H1 (cell line): ENCODE measurements at regions not wholly inside any gene's neighbourhood (a gene's known extent, or its start where the extent isn't known, plus 50 kb on each side); places are given as distances from the start of the nearest gene placed in this dataset.

Source experiments
- CTCF ChIA-PET: fragments of 300-600 bp; sonication (Branson Sonifier 250); formaldehyde crosslinking; loops from one replicate; lab custom pipeline; 2021; ENCODE audit not compliant: partially characterized antibody; lab: Charles Lee
- POLR2A ChIA-PET: fragments of 300-600 bp; sonication (Branson Sonifier 250); formaldehyde crosslinking; loops from one replicate; lab custom pipeline; 2021; ENCODE audit warnings: inconsistent platforms; ENCODE audit not compliant: partially characterized antibody; lab: Charles Lee
- DNase-seq, 2 experiments: peaks; one replicate each; pipeline versions ENCODE4 v3.0.0 to v3.0.0-alpha.2; 2010 to 2022; ENCODE audit warnings: low spot score in 2 of 2, low read depth in 1 of 2, mixed read lengths in 1 of 2
- FAIRE-seq: peaks from 2 replicates; lab custom pipeline; 2011; peaks lifted over from hg19 to GRCh38; lab: Jason Lieb, UNC
- H2AFZ ChIP-seq: 2 replicates; pipeline ENCODE4 v1.8.1; 2012; ENCODE audit warnings: low read length, inconsistent platforms
- H2AK5ac ChIP-seq: 2 replicates; pipeline ENCODE4 v1.6.1; 2013; ENCODE audit warnings: low read depth, low read length
- H2BK120ac ChIP-seq: replicated peaks from 2 replicates; pipeline ENCODE3; 2013; ENCODE audit warnings: low read depth, low read length, inconsistent platforms
- H2BK12ac ChIP-seq: 2 replicates; pipeline ENCODE4 v1.6.1; 2013; ENCODE audit warnings: low read depth, low read length
- H2BK15ac ChIP-seq: 2 replicates; pipeline ENCODE4 v1.6.1; 2013; ENCODE audit warnings: low read length
- H2BK20ac ChIP-seq: 2 replicates; pipeline ENCODE4 v1.6.1; 2013; ENCODE audit warnings: low read length
- H2BK5ac ChIP-seq: 2 replicates; pipeline ENCODE4 v1.6.1; 2013; ENCODE audit warnings: low read depth, low read length
- H3K14ac ChIP-seq: 2 replicates; pipeline ENCODE4 v1.6.1; 2013; ENCODE audit warnings: inconsistent platforms; ENCODE audit not compliant: insufficient read length
- H3K18ac ChIP-seq: 2 replicates; pipeline ENCODE4 v1.6.1; 2013; ENCODE audit warnings: low read length; ENCODE audit errors: extremely low read depth
- H3K23ac ChIP-seq: 2 replicates; pipeline ENCODE4 v1.6.1; 2013; ENCODE audit warnings: inconsistent platforms; ENCODE audit not compliant: insufficient read length
- H3K23me2 ChIP-seq: 2 replicates; pipeline ENCODE4 v1.6.1; 2013; ENCODE audit warnings: low read depth, low read length
- H3K27ac ChIP-seq: 2 replicates; pipeline ENCODE4 v1.6.1; 2011; ENCODE audit warnings: low read depth, low read length, inconsistent platforms
- H3K27me3 ChIP-seq, 4 experiments: replicated peaks in 1 of 4; 1 replicate in 1 of 4; 2 replicates in 3 of 4; pipeline versions ENCODE4 v1.6.1 to v1.8.1; 2011 to 2013; ENCODE audit warnings: low read length in 3 of 4, mild to moderate bottlenecking in 3 of 4, inconsistent platforms in 2 of 4, mixed read lengths in 2 of 4, moderate library complexity in 1 of 4; ENCODE audit not compliant: control insufficient read depth in 3 of 4, insufficient read depth in 3 of 4; ENCODE audit errors: extremely low read depth in 1 of 4
- H3K36me3 ChIP-seq, 4 experiments: 2 replicates each; pipeline versions ENCODE4 v1.6.1 to v1.8.1; 2011 to 2013; ENCODE audit warnings: mild to moderate bottlenecking in 4 of 4, low read length in 3 of 4, moderate library complexity in 2 of 4, control low read depth in 1 of 4, inconsistent platforms in 1 of 4; ENCODE audit not compliant: insufficient read depth in 4 of 4, control insufficient read depth in 2 of 4
- H3K4ac ChIP-seq: replicated peaks from 2 replicates; pipeline ENCODE3; 2013; ENCODE audit warnings: low read length, low read depth, mixed read lengths, inconsistent platforms; ENCODE audit not compliant: insufficient read length
- H3K4me1 ChIP-seq, 4 experiments: replicated peaks in 1 of 4; 1 replicate in 1 of 4; 2 replicates in 3 of 4; pipeline versions ENCODE4 v1.6.1 to v1.8.1; 2011 to 2013; ENCODE audit warnings: low read length in 3 of 4, inconsistent platforms in 2 of 4, mixed read lengths in 1 of 4; ENCODE audit not compliant: insufficient read depth in 4 of 4, control insufficient read depth in 3 of 4
- H3K4me2 ChIP-seq, 2 experiments: 2 replicates each; pipeline versions ENCODE4 v1.6.1 to v1.8.1; 2011 to 2013; ENCODE audit warnings: low read depth in 2 of 2, low read length in 2 of 2, control low read depth in 1 of 2, inconsistent platforms in 1 of 2, mild to moderate bottlenecking in 1 of 2; ENCODE audit not compliant: insufficient read depth in 1 of 2
- H3K4me3 ChIP-seq, 4 experiments: fragments of 200-600, 300-600 bp in 1 of 4; sonication (generic), shearing (Covaris generic), sonication (Bioruptor Twin) in 1 of 4; 2 replicates each; pipeline versions ENCODE4 v1.5.1 to v1.8.1; 2011 to 2016; ENCODE audit warnings: low read length in 4 of 4, low read depth in 3 of 4, control low read depth in 2 of 4, inconsistent platforms in 2 of 4, mild to moderate bottlenecking in 2 of 4, mixed read lengths in 1 of 4, moderate library complexity in 1 of 4; ENCODE audit not compliant: insufficient read depth in 2 of 4; ENCODE audit errors: extremely low read depth in 1 of 4
- H3K56ac ChIP-seq: replicated peaks from 2 replicates; pipeline ENCODE3; 2013; ENCODE audit warnings: low read depth, mild to moderate bottlenecking, mixed read lengths, low read length, inconsistent platforms; ENCODE audit not compliant: insufficient read length
- H3K79me1 ChIP-seq: 2 replicates; pipeline ENCODE4 v1.6.1; 2013; ENCODE audit warnings: low read depth, low read length, control low read depth
- H3K79me2 ChIP-seq, 2 experiments: 2 replicates each; pipeline versions ENCODE4 v1.6.1 to v1.8.1; 2012 to 2013; ENCODE audit warnings: low read length in 2 of 2, mild to moderate bottlenecking in 2 of 2, inconsistent platforms in 1 of 2; ENCODE audit not compliant: insufficient read depth in 2 of 2, control insufficient read depth in 1 of 2
- H3K9ac ChIP-seq, 4 experiments: replicated peaks in 1 of 4; 1 replicate in 1 of 4; 2 replicates in 3 of 4; pipeline versions ENCODE4 v1.6.1 to v1.8.1; 2011 to 2013; ENCODE audit warnings: low read depth in 3 of 4, low read length in 3 of 4, control low read depth in 2 of 4, mild to moderate bottlenecking in 2 of 4, moderate library complexity in 2 of 4, inconsistent platforms in 1 of 4; ENCODE audit errors: extremely low read depth in 1 of 4
- H3K9me3 ChIP-seq, 2 experiments: 2 replicates each; pipeline versions ENCODE4 v1.6.1 to v1.8.1; 2012 to 2013; ENCODE audit warnings: mild to moderate bottlenecking in 2 of 2, moderate library complexity in 2 of 2, control low read depth in 1 of 2, inconsistent platforms in 1 of 2, low read depth in 1 of 2, low read length in 1 of 2, mixed read lengths in 1 of 2; ENCODE audit not compliant: insufficient read depth in 2 of 2
- H4K20me1 ChIP-seq, 2 experiments: replicated peaks in 1 of 2; 2 replicates each; pipeline versions ENCODE3 to v1.8.1; 2011 to 2013; ENCODE audit warnings: inconsistent platforms in 2 of 2, low read length in 2 of 2, mild to moderate bottlenecking in 1 of 2; ENCODE audit not compliant: insufficient read depth in 2 of 2, control insufficient read depth in 1 of 2
- H4K5ac ChIP-seq: 2 replicates; pipeline ENCODE4 v1.6.1; 2013; ENCODE audit warnings: low read length, low read depth, mixed read lengths, inconsistent platforms; ENCODE audit not compliant: insufficient read length
- H4K8ac ChIP-seq: 2 replicates; pipeline ENCODE4 v1.8.0; 2013; ENCODE audit warnings: mild to moderate bottlenecking, moderate library complexity, low read length, inconsistent platforms; ENCODE audit not compliant: insufficient read depth; ENCODE audit errors: extremely low read depth
- H4K91ac ChIP-seq: replicated peaks from 2 replicates; pipeline ENCODE3; 2013; ENCODE audit warnings: low read length, mixed read lengths, inconsistent platforms; ENCODE audit not compliant: insufficient read length
- ATF3 ChIP-seq: IDR thresholded peaks from 2 replicates; pipeline ENCODE4 v1.6.1; 2011; ENCODE audit warnings: low read depth, mild to moderate bottlenecking, low read length; ENCODE audit not compliant: insufficient read depth
- BRCA1 ChIP-seq: IDR thresholded peaks from 2 replicates; pipeline ENCODE4 v1.6.1; 2012; ENCODE audit warnings: low read depth, low read length, improper control_type of control experiment
- GABPA ChIP-seq: IDR thresholded peaks from 2 replicates; pipeline ENCODE4 v1.6.1; 2011; ENCODE audit warnings: mild to moderate bottlenecking, low read length, moderate library complexity, borderline replicate concordance; ENCODE audit not compliant: insufficient read depth
- KDM4A ChIP-seq: IDR thresholded peaks from one replicate; pipeline ENCODE4 v1.7.1; 2012; ENCODE audit warnings: low read depth, mild to moderate bottlenecking, moderate library complexity, low read length, inconsistent platforms; ENCODE audit not compliant: severe bottlenecking
- PHF8 ChIP-seq: fragments of 200-600 bp; sonication (generic); conservative IDR thresholded peaks from 2 replicates; pipeline ENCODE4 v1.7.1; 2012; ENCODE audit warnings: low read depth, mild to moderate bottlenecking, inconsistent platforms, low read length, moderate library complexity
- POLR2A ChIP-seq, 2 experiments: IDR thresholded peaks; 1 replicate in 1 of 2; 2 replicates in 1 of 2; pipeline ENCODE4 v1.6.1; 2011; ENCODE audit warnings: low read depth in 2 of 2, low read length in 2 of 2, mild to moderate bottlenecking in 2 of 2; ENCODE audit errors: control extremely low read depth in 1 of 2
- RBBP5 ChIP-seq: IDR thresholded peaks from 2 replicates; pipeline ENCODE4 v1.7.1; 2012; ENCODE audit warnings: low read depth, mild to moderate bottlenecking, inconsistent platforms, low read length, moderate library complexity, borderline replicate concordance
- RFX5 ChIP-seq: IDR thresholded peaks from 2 replicates; pipeline ENCODE4 v1.6.1; 2011; ENCODE audit warnings: low read depth, low read length, improper control_type of control experiment, borderline replicate concordance
- RNF2 ChIP-seq: fragments of 200-900, 300-1000 bp; sonication (generic); IDR thresholded peaks from 2 replicates; pipeline ENCODE4 v1.7.1; 2016; ENCODE audit warnings: borderline replicate concordance, low read depth, mild to moderate bottlenecking, antibody characterized with exemption, low read length; ENCODE audit not compliant: poor library complexity, severe bottlenecking; ENCODE audit errors: missing control alignments
- SP1 ChIP-seq: IDR thresholded peaks from 2 replicates; pipeline ENCODE4 v1.6.1; 2011; ENCODE audit warnings: low read depth, low read length
- SRF ChIP-seq: IDR thresholded peaks from 2 replicates; pipeline ENCODE4 v1.6.1; 2011; ENCODE audit warnings: mild to moderate bottlenecking, low read depth, low read length, moderate library complexity
- TAF7 ChIP-seq: optimal IDR thresholded peaks from 2 replicates; pipeline ENCODE3; 2011; ENCODE audit warnings: low read depth, mild to moderate bottlenecking, inconsistent platforms, low read length, moderate library complexity, borderline replicate concordance
- WGBS, 2 experiments: shearing (Covaris generic) in 1 of 2; methylation state at CpG; one replicate each; pipeline versions ENCODE4 v1.1.6 to v1.1.7; 2013 to 2015; ENCODE audit warnings: low lambda C conversion rate in 2 of 2, mixed read lengths in 2 of 2, inconsistent platforms in 1 of 2, low coverage in 1 of 2, missing lambda C conversion rate in 1 of 2; ENCODE audit not compliant: insufficient replicate concordance in 2 of 2, insufficient coverage in 1 of 2, insufficient read length in 1 of 2; ENCODE audit errors: extremely low coverage in 1 of 2, missing lambda C conversion rate in 1 of 2; 5-methylcytosine and 5-hydroxymethylcytosine counted together
- TF ChIP-seq, protein P1 (sequence below): IDR thresholded peaks from 2 replicates; pipeline ENCODE4 v1.6.1; 2012; ENCODE audit warnings: inconsistent platforms

- no peaks in the 10 kb centered on the region for H3K79me2 ChIP-seq
- 88% methylated on average over 1 of the region's 1 CpG; no CpG with 5 or more reads in 1 of the 2 experiments for WGBS, 2 experiments
- TF ChIP-seq PHF8 (no peak), KDM4A (no peak), RFX5 (no peak), SRF (no peak), RBBP5 (no peak), ATF3 (no peak), GABPA (no peak), BRCA1 (no peak), POLR2A (IDR thresholded peaks at IDR 0.05; ENCODE audit: control extremely low read depth in 1 of 2, low read depth in 2 of 2, low read length in 2 of 2) (no peak), SP1 (no peak), RNF2 (no peak), TAF7 (no peak)
- TF ChIP-seq, protein P1, sequence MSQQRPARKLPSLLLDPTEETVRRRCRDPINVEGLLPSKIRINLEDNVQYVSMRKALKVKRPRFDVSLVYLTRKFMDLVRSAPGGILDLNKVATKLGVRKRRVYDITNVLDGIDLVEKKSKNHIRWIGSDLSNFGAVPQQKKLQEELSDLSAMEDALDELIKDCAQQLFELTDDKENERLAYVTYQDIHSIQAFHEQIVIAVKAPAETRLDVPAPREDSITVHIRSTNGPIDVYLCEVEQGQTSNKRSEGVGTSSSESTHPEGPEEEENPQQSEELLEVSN: no peak
These were observed 258.9 kb downstream of the KCNRG start for GRCh38 chr13:50274181-50274580.

More at GRCh38 chr13:50274181-50274580, 258.9 kb downstream of the KCNRG start:
- no peak overlapping the region for H2BK120ac ChIP-seq
- no peaks in the 10 kb centered on the region for H3K9me3 ChIP-seq
- H3K18ac ChIP-seq: no peak overlapping the region
- H3K56ac ChIP-seq: no peak overlapping the region
- no peaks in the 10 kb centered on the region; the same call in 1 of the 2 replicates for H3K79me1 ChIP-seq
- H4K91ac ChIP-seq: no peak overlapping the region
- no peak overlapping the region for H2BK20ac ChIP-seq
- no peak overlapping the region for H3K4ac ChIP-seq
- no peak overlapping the region for H2BK12ac ChIP-seq
- H2BK15ac ChIP-seq: no peak overlapping the region
- no peak overlapping the region for H3K27ac ChIP-seq
- H3K9ac ChIP-seq: no peak overlapping the region
- no peaks in the 10 kb centered on the region for H3K36me3 ChIP-seq
- no peaks in the 10 kb centered on the region; a peak in 1 of 7 replicates for H3K27me3 ChIP-seq
- POLR2A ChIA-PET: no interaction called here
- H3K4me2 ChIP-seq: no peak overlapping the region
- no peak overlapping the region for H2AK5ac ChIP-seq
- H3K14ac ChIP-seq: no peak overlapping the region
- no peak for DNase-seq
- H3K23ac ChIP-seq: no peak overlapping the region
- H3K4me3 ChIP-seq: no peak overlapping the region
- no peaks in the 10 kb centered on the region for H4K20me1 ChIP-seq
- H3K4me1 ChIP-seq: peaks cover 0 to 11% (median 4%) of the 10 kb centered on the region in 4 experiments; a peak in 4 of 7 replicates
- H4K5ac ChIP-seq: no peak overlapping the region
- H2BK5ac ChIP-seq: no peak overlapping the region
- H4K8ac ChIP-seq: no peak overlapping the region
- H2AFZ ChIP-seq: no peak overlapping the region
- no peaks in the 10 kb centered on the region for H3K23me2 ChIP-seq
- CTCF ChIA-PET: interaction anchor here (1.1 to 1.2 kb wide), 2 partner anchors 61 to 123 kb away, joined by 3 to 4 read pairs; no protein-coding TSS in a partner anchor
- no peak for FAIRE-seq
